ENCODE measurements at regions not wholly inside any gene's neighbourhood (a gene's known extent, or its start where the extent isn't known, plus 50 kb on each side); places are given as distances from the start of the nearest gene placed in this dataset.

DNA sequence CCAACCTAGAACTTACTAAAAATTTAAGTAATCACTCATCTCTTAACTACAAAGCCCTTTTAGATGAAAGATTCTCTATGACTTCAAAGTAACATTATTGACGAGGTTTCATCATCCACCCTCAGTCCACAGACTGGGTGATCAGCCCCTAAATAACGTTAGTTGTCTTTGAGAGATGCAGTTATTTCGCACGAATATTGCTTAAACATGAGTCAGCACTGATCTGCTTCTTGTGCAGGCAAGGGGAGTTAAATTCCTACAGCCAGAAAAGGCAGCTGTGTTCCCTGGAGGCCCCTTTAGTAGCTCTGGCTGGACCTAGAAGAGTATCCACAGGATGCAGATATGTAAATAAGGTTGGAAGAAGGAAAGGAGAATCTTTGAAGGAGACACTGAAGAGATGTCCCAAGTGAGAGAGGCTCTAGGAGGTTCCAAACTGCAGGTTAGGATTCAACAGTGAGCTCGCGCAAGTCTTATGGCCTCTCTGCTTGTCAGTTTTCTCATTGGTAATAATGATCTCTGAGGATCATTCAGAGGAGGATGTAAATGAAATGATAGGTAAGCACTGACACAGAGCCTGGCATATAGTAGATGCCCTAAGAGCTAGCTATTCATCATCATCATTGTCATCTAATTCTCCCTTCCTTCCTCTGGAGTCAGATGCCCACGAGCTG is 122.2 kb upstream of the MAN2A1 start:
- Histone ChIP-seq H3K27me3 (ENCODE audit: insufficient read depth in 3 of 3, low read length in 2 of 3) (no peaks in the 10 kb centered on the region), H3K4me1 (no peaks in the 10 kb centered on the region), H3K4me3 (no peak overlapping the region), H3K27ac (no peak overlapping the region), H3K9me3 (no peaks in the 10 kb centered on the region), H3K36me3 (ENCODE audit: insufficient read depth in 1 of 2, low read depth in 1 of 2) (no peaks in the 10 kb centered on the region)
- DNase-seq (no peak), ATAC-seq (no peak)
- intact Hi-C loops (cut with DNase I) = no loop called here
- 47 to 60% (median 53%) methylated on average over 7 of the region's 7 CpGs for WGBS, 3 donors
- TF ChIP-seq CTCF (IDR thresholded peaks at IDR 0.05) = no peak

DNA sequence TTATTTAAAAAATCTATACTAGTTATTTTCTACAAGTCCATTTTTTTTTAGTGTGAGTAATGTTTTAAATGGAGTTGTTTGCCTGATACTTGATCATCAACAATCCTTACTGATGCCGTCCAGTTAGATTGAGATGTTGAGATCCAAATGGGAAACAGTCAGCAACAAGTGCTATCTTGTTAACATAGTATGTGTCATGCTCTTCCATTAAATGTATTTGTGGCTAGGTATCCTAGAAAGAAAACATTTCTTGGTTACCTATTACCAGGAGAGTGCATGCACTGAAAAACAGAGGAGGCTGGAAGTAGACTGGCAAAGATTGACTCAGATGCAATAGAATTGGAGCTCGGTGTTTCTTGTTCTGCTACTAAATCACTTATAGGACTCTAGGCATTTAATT is 123.4 kb upstream of the MAN2A1 start:
- WGBS, 3 donors = 92 to 96% (median 96%) methylated on average over 2 of the region's 2 CpGs

GRCh38 chr5:109563739-109564138 is 126.0 kb upstream of the MAN2A1 start:
- DNase-seq (no peak), ATAC-seq (no peak)
- Histone ChIP-seq H3K9me3 (no peaks in the 10 kb centered on the region), H3K4me3 (no peak overlapping the region), H3K27me3 (ENCODE audit: insufficient read depth in 3 of 3, low read length in 2 of 3) (no peaks in the 10 kb centered on the region), H3K36me3 (ENCODE audit: insufficient read depth in 1 of 2, low read depth in 1 of 2) (no peaks in the 10 kb centered on the region), H3K4me1 (no peaks in the 10 kb centered on the region), H3K27ac (no peak overlapping the region)
- 93 to 97% (median 94%) methylated on average over 1 of the region's 1 CpG for WGBS, 3 donors
- intact Hi-C loops (cut with DNase I) = no loop called here
- TF ChIP-seq CTCF (IDR thresholded peaks at IDR 0.05) = no peak

More for the DNA sequence above, 123.4 kb upstream of the MAN2A1 start:
- ATAC-seq (no peak), DNase-seq (no peak)
- no peak for TF ChIP-seq CTCF (IDR thresholded peaks at IDR 0.05)
- Histone ChIP-seq H3K4me1 (no peaks in the 10 kb centered on the region), H3K4me3 (no peak overlapping the region), H3K27ac (no peak overlapping the region), H3K36me3 (ENCODE audit: insufficient read depth in 1 of 2, low read depth in 1 of 2) (no peaks in the 10 kb centered on the region), H3K27me3 (ENCODE audit: insufficient read depth in 3 of 3, low read length in 2 of 3) (no peaks in the 10 kb centered on the region), H3K9me3 (no peaks in the 10 kb centered on the region)
- intact Hi-C loops (cut with DNase I) = no loop called here

DNA sequence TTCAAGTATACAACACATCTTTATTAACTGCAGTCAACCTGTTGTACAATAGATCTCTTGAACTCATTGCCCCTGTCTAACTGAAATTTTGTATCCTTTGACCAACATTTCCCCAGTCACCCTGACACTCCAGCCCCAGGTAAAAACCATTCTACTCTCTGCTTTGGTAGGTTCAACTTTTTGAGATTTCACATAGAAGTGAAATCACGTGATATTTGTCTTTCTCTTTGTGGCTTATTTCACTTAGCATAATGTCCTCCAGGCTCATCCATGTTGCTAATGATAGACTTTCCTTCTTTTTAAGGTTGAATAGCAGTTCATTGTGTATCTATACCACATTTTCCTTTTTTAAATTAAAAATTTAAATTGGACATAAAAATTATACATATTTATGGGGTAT is 126.5 kb upstream of the MAN2A1 start:
- Histone ChIP-seq H3K27ac (no peak overlapping the region), H3K4me1 (no peaks in the 10 kb centered on the region), H3K4me3 (no peak overlapping the region), H3K36me3 (ENCODE audit: insufficient read depth in 1 of 2, low read depth in 1 of 2) (no peaks in the 10 kb centered on the region), H3K9me3 (no peaks in the 10 kb centered on the region), H3K27me3 (ENCODE audit: insufficient read depth in 3 of 3, low read length in 2 of 3) (no peaks in the 10 kb centered on the region)
- no peak for DNase-seq
- intact Hi-C loops (cut with DNase I) = no loop called here
- TF ChIP-seq CTCF (IDR thresholded peaks at IDR 0.05) = no peak
- WGBS, 3 donors = 71 to 86% (median 86%) methylated on average over 1 of the region's 1 CpG
- ATAC-seq = no peak

GRCh38 chr5:109562441-109562840 is 127.3 kb upstream of the MAN2A1 start:
- 48 to 61% (median 57%) methylated on average over 3 of the region's 3 CpGs for WGBS, 3 donors

More at GRCh38 chr5:109562441-109562840, 127.3 kb upstream of the MAN2A1 start:
- Histone ChIP-seq H3K27ac (no peak overlapping the region), H3K4me1 (no peaks in the 10 kb centered on the region), H3K9me3 (no peaks in the 10 kb centered on the region), H3K4me3 (no peak overlapping the region), H3K27me3 (ENCODE audit: insufficient read depth in 3 of 3, low read length in 2 of 3) (no peaks in the 10 kb centered on the region), H3K36me3 (ENCODE audit: insufficient read depth in 1 of 2, low read depth in 1 of 2) (no peaks in the 10 kb centered on the region)
- ATAC-seq = no peak
- no peak for DNase-seq
- no peak for TF ChIP-seq CTCF (IDR thresholded peaks at IDR 0.05)
- intact Hi-C loops (cut with DNase I) = no loop called here
